K562 (cell line): ENCODE measurements at regions not wholly inside any gene's neighbourhood (a gene's known extent, or its start where the extent isn't known, plus 50 kb on each side); places are given as distances from the start of the nearest gene placed in this dataset.

Experiments used
- CTCF ChIP-seq, 3 experiments: IDR thresholded peaks in 2 of 3; conservative IDR thresholded peaks in 1 of 3; 2 replicates each; pipeline ENCODE4 v1.5.1; 2011 to 2012; ENCODE audit warnings: low read length in 3 of 3, mild to moderate bottlenecking in 3 of 3, control low read depth in 2 of 3, improper control_type of control experiment in 1 of 3, inconsistent platforms in 1 of 3, low read depth in 1 of 3, mixed read lengths in 1 of 3, moderate library complexity in 1 of 3; ENCODE audit not compliant: insufficient read depth in 2 of 3
- ERF ChIP-seq: fragments of 450-650 bp; formaldehyde crosslinking; IDR thresholded peaks from 2 replicates; pipeline ENCODE4 v1.4.0; 2020; ENCODE audit warnings: mild to moderate bottlenecking, mixed read lengths
- TCF7L2 ChIP-seq: fragments of 150-350 bp; IDR thresholded peaks from 2 replicates; pipeline ENCODE4 v1.6.1; 2016; ENCODE audit warnings: low read depth, mild to moderate bottlenecking, low read length, moderate library complexity

- TF ChIP-seq CTCF (IDR thresholded peaks at IDR 0.05 in 2 of 3, conservative IDR thresholded peaks at IDR 0.05 in 1 of 3; ENCODE audit: insufficient read depth in 2 of 3, low read depth in 1 of 3, low read length in 3 of 3) (no peak), TCF7L2 (no peak), ERF (CRISPR knock-in tag) (no peak)
These were observed 68.9 kb downstream of the ZIC5 start for GRCh38 chr13:99902657-99903056.
